WTC11 (cell line): ENCODE measurements at regions not wholly inside any gene's neighbourhood (a gene's known extent, or its start where the extent isn't known, plus 50 kb on each side); places are given as distances from the start of the nearest gene placed in this dataset.

Source experiments
- ATAC-seq: fragments of 200-7000 bp; cut with Tn5 transposase; 2 replicates; pipeline ENCODE4 v1.10.0; 2021; ENCODE audit warnings: mild to moderate bottlenecking, moderate library complexity
- CTCF ChIA-PET: fragments of 300-600 bp; sonication (Branson Sonifier 250); formaldehyde crosslinking; loops from one replicate; lab custom pipeline; 2021; ENCODE audit warnings: antibody characterized with exemption; lab: Charles Lee
- POLR2A ChIA-PET: fragments of 350-600 bp; sonication (Branson Sonifier 250); formaldehyde crosslinking; loops from one replicate; lab custom pipeline; 2021; ENCODE audit warnings: antibody characterized with exemption; lab: Charles Lee
- DNase-seq: peaks from one replicate; pipeline ENCODE4 v3.0.0; 2021; ENCODE audit warnings: low spot score
- H3K27ac Mint-ChIP-seq: 2 replicates; pipeline ENCODE4 v1.8.0; 2021; ENCODE audit warnings: mixed read lengths
- H3K27me3 Mint-ChIP-seq: 2 replicates; pipeline ENCODE4 v1.8.0; 2021; ENCODE audit warnings: low read depth, mild to moderate bottlenecking, moderate library complexity, mixed read lengths
- H3K36me3 Mint-ChIP-seq: 2 replicates; pipeline ENCODE4 v1.8.0; 2021; ENCODE audit warnings: mixed read lengths
- H3K4me1 Mint-ChIP-seq: 2 replicates; pipeline ENCODE4 v1.8.0; 2022; ENCODE audit warnings: mixed read lengths
- H3K4me3 Mint-ChIP-seq: 2 replicates; pipeline ENCODE4 v1.8.0; 2021; ENCODE audit warnings: mild to moderate bottlenecking, moderate library complexity, mixed read lengths
- H3K9me3 Mint-ChIP-seq: 2 replicates; pipeline ENCODE4 v1.8.0; 2021; ENCODE audit warnings: mixed read lengths
- ATF6 ChIP-seq: sonication (generic); formaldehyde crosslinking; IDR thresholded peaks from 2 replicates; pipeline ENCODE4 v1.8.1; 2023; ENCODE audit warnings: mild to moderate bottlenecking, missing genetic modification reagents
- CREM ChIP-seq: sonication (generic); formaldehyde crosslinking; IDR thresholded peaks from 2 replicates; pipeline ENCODE4 v1.8.1; 2022; ENCODE audit warnings: mild to moderate bottlenecking, missing genetic modification reagents, moderate library complexity
- E2F4 ChIP-seq: sonication (generic); formaldehyde crosslinking; IDR thresholded peaks from 2 replicates; pipeline ENCODE4 v1.8.1; 2022; ENCODE audit warnings: low read depth, mild to moderate bottlenecking, moderate library complexity, missing genetic modification reagents, borderline replicate concordance
- ESRRA ChIP-seq: sonication (generic); formaldehyde crosslinking; IDR thresholded peaks from 2 replicates; pipeline ENCODE4 v1.8.1; 2022; ENCODE audit warnings: mild to moderate bottlenecking, missing genetic modification reagents, borderline replicate concordance
- FOXJ3 ChIP-seq: sonication (generic); formaldehyde crosslinking; IDR thresholded peaks from 2 replicates; pipeline ENCODE4 v1.9.0; 2021; ENCODE audit warnings: missing genetic modification reagents, mild to moderate bottlenecking, borderline replicate concordance
- JUN ChIP-seq: sonication (generic); formaldehyde crosslinking; IDR thresholded peaks from 2 replicates; pipeline ENCODE4 v1.8.0; 2023; ENCODE audit warnings: mild to moderate bottlenecking, missing genetic modification reagents
- MAX ChIP-seq: sonication (generic); formaldehyde crosslinking; IDR thresholded peaks from 2 replicates; pipeline ENCODE4 v1.8.0; 2022; ENCODE audit warnings: mild to moderate bottlenecking, missing genetic modification reagents
- SMAD3 ChIP-seq: sonication (generic); formaldehyde crosslinking; IDR thresholded peaks from 2 replicates; pipeline ENCODE4 v1.8.0; 2022; ENCODE audit warnings: missing genetic modification reagents, mild to moderate bottlenecking, borderline replicate concordance
- SMAD4 ChIP-seq: sonication (generic); formaldehyde crosslinking; IDR thresholded peaks from 2 replicates; pipeline ENCODE4 v1.8.0; 2022; ENCODE audit warnings: mild to moderate bottlenecking, missing genetic modification reagents
- SOX15 ChIP-seq: fragments of 250-450 bp; sonication (Bioruptor Pico); IDR thresholded peaks from 2 replicates; pipeline ENCODE4 v1.9.0; 2021; ENCODE audit warnings: mild to moderate bottlenecking
- TCF7 ChIP-seq: sonication (generic); formaldehyde crosslinking; IDR thresholded peaks from 2 replicates; pipeline ENCODE4 v1.8.0; 2022; ENCODE audit warnings: mild to moderate bottlenecking, low read depth, missing genetic modification reagents, moderate library complexity
- USF2 ChIP-seq: sonication (generic); formaldehyde crosslinking; IDR thresholded peaks from 2 replicates; pipeline ENCODE4 v1.8.1; 2023; ENCODE audit warnings: mild to moderate bottlenecking, missing genetic modification reagents, moderate library complexity
- ZNF423 ChIP-seq: fragments of 250-450 bp; sonication (Bioruptor Pico); IDR thresholded peaks from 2 replicates; pipeline ENCODE4 v2.1.2; 2022; ENCODE audit warnings: mild to moderate bottlenecking, moderate library complexity
- TF ChIP-seq, protein P1 (sequence below): sonication (generic); formaldehyde crosslinking; IDR thresholded peaks from 2 replicates; pipeline ENCODE4 v1.8.0; 2023; ENCODE audit warnings: mild to moderate bottlenecking, missing genetic modification reagents
- TF ChIP-seq, protein P2 (sequence below): fragments of 250-450 bp; sonication (Bioruptor Pico); IDR thresholded peaks from 2 replicates; pipeline ENCODE4 v1.9.0; 2021; ENCODE audit warnings: mild to moderate bottlenecking, borderline replicate concordance
- TF ChIP-seq, protein P3 (sequence below): fragments of 250-450 bp; sonication (Bioruptor Pico); IDR thresholded peaks from 2 replicates; pipeline ENCODE4 v1.9.0; 2021; ENCODE audit warnings: mild to moderate bottlenecking
- TF ChIP-seq, protein P4 (sequence below): sonication (generic); formaldehyde crosslinking; IDR thresholded peaks from 2 replicates; pipeline ENCODE4 v1.8.0; 2022; ENCODE audit warnings: mild to moderate bottlenecking, missing genetic modification reagents

GRCh38 chr7:145005601-145006000 lies 169.7 kb upstream of the TPK1 start (continued):
- TF ChIP-seq, protein P1, sequence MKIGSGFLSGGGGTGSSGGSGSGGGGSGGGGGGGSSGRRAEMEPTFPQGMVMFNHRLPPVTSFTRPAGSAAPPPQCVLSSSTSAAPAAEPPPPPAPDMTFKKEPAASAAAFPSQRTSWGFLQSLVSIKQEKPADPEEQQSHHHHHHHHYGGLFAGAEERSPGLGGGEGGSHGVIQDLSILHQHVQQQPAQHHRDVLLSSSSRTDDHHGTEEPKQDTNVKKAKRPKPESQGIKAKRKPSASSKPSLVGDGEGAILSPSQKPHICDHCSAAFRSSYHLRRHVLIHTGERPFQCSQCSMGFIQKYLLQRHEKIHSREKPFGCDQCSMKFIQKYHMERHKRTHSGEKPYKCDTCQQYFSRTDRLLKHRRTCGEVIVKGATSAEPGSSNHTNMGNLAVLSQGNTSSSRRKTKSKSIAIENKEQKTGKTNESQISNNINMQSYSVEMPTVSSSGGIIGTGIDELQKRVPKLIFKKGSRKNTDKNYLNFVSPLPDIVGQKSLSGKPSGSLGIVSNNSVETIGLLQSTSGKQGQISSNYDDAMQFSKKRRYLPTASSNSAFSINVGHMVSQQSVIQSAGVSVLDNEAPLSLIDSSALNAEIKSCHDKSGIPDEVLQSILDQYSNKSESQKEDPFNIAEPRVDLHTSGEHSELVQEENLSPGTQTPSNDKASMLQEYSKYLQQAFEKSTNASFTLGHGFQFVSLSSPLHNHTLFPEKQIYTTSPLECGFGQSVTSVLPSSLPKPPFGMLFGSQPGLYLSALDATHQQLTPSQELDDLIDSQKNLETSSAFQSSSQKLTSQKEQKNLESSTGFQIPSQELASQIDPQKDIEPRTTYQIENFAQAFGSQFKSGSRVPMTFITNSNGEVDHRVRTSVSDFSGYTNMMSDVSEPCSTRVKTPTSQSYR, result no peak
- TF ChIP-seq JUN (no peak), ESRRA (no peak)
- TF ChIP-seq, all 79 proteins: peak for 0

DNA sequence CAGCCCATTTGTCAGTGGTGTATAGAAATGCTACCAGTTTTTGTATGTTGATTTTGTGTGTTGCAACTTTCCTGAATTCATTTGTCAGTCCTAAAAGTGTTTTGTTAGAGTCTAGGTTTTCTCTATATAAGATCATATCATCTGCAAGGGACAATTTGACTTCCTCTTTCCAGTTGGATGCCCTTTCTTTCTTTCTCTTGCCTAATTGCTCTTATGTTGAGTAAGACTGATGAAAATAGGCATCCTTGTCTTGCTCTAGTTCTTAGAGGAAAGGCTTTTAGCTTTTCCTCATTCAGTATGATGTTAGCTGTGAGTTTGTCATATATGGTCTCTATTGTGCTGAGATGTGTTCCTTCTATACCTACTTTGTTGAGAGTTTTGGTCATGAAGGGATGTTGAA lies 161.7 kb upstream of the TPK1 start:
- POLR2A ChIA-PET, result no interaction called here
- ATAC-seq, result no peak
- CTCF ChIA-PET, result no interaction called here

GRCh38 chr7:144995495-144995894 lies 159.6 kb upstream of the TPK1 start:
- Mint-ChIP-seq H3K4me3 (no peak overlapping the region), H3K27me3 (no peaks in the 10 kb centered on the region), H3K4me1 (no peaks in the 10 kb centered on the region), H3K9me3 (peaks cover 57% of the 10 kb centered on the region), H3K27ac (no peak overlapping the region), H3K36me3 (peaks cover 29% of the 10 kb centered on the region)
- DNase-seq (no peak), ATAC-seq (no peak)
- ChIA-PET POLR2A (no interaction called here), CTCF (no interaction called here)
- TF ChIP-seq MAX (CRISPR knock-in tag) (no peak), SMAD4 (no peak), TCF7 (no peak), E2F4 (CRISPR knock-in tag) (no peak), ATF6 (CRISPR knock-in tag) (no peak), SMAD3 (no peak), USF2 (CRISPR knock-in tag) (no peak), ZNF423 (no peak), CREM (CRISPR knock-in tag) (no peak), FOXJ3 (CRISPR knock-in tag) (no peak)
- TF ChIP-seq, protein P2, sequence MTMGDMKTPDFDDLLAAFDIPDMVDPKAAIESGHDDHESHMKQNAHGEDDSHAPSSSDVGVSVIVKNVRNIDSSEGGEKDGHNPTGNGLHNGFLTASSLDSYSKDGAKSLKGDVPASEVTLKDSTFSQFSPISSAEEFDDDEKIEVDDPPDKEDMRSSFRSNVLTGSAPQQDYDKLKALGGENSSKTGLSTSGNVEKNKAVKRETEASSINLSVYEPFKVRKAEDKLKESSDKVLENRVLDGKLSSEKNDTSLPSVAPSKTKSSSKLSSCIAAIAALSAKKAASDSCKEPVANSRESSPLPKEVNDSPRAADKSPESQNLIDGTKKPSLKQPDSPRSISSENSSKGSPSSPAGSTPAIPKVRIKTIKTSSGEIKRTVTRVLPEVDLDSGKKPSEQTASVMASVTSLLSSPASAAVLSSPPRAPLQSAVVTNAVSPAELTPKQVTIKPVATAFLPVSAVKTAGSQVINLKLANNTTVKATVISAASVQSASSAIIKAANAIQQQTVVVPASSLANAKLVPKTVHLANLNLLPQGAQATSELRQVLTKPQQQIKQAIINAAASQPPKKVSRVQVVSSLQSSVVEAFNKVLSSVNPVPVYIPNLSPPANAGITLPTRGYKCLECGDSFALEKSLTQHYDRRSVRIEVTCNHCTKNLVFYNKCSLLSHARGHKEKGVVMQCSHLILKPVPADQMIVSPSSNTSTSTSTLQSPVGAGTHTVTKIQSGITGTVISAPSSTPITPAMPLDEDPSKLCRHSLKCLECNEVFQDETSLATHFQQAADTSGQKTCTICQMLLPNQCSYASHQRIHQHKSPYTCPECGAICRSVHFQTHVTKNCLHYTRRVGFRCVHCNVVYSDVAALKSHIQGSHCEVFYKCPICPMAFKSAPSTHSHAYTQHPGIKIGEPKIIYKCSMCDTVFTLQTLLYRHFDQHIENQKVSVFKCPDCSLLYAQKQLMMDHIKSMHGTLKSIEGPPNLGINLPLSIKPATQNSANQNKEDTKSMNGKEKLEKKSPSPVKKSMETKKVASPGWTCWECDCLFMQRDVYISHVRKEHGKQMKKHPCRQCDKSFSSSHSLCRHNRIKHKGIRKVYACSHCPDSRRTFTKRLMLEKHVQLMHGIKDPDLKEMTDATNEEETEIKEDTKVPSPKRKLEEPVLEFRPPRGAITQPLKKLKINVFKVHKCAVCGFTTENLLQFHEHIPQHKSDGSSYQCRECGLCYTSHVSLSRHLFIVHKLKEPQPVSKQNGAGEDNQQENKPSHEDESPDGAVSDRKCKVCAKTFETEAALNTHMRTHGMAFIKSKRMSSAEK (CRISPR knock-in tag), result no peak
- TF ChIP-seq, protein P3, sequence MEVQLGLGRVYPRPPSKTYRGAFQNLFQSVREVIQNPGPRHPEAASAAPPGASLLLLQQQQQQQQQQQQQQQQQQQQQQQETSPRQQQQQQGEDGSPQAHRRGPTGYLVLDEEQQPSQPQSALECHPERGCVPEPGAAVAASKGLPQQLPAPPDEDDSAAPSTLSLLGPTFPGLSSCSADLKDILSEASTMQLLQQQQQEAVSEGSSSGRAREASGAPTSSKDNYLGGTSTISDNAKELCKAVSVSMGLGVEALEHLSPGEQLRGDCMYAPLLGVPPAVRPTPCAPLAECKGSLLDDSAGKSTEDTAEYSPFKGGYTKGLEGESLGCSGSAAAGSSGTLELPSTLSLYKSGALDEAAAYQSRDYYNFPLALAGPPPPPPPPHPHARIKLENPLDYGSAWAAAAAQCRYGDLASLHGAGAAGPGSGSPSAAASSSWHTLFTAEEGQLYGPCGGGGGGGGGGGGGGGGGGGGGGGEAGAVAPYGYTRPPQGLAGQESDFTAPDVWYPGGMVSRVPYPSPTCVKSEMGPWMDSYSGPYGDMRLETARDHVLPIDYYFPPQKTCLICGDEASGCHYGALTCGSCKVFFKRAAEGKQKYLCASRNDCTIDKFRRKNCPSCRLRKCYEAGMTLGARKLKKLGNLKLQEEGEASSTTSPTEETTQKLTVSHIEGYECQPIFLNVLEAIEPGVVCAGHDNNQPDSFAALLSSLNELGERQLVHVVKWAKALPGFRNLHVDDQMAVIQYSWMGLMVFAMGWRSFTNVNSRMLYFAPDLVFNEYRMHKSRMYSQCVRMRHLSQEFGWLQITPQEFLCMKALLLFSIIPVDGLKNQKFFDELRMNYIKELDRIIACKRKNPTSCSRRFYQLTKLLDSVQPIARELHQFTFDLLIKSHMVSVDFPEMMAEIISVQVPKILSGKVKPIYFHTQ (CRISPR knock-in tag), result no peak
- TF ChIP-seq, protein P4, sequence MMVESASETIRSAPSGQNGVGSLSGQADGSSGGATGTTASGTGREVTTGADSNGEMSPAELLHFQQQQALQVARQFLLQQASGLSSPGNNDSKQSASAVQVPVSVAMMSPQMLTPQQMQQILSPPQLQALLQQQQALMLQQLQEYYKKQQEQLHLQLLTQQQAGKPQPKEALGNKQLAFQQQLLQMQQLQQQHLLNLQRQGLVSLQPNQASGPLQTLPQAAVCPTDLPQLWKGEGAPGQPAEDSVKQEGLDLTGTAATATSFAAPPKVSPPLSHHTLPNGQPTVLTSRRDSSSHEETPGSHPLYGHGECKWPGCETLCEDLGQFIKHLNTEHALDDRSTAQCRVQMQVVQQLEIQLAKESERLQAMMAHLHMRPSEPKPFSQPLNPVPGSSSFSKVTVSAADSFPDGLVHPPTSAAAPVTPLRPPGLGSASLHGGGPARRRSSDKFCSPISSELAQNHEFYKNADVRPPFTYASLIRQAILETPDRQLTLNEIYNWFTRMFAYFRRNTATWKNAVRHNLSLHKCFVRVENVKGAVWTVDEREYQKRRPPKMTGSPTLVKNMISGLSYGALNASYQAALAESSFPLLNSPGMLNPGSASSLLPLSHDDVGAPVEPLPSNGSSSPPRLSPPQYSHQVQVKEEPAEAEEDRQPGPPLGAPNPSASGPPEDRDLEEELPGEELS (CRISPR knock-in tag), result no peak

More for the DNA sequence above, 161.7 kb upstream of the TPK1 start:
- H3K27ac Mint-ChIP-seq, result no peak overlapping the region
- TF ChIP-seq SOX15 (CRISPR knock-in tag), result no peak
- TF ChIP-seq, all 79 proteins: peak for 0
- peaks cover 70% of the 10 kb centered on the region for H3K9me3 Mint-ChIP-seq
- no peak overlapping the region for H3K4me3 Mint-ChIP-seq
- no peaks in the 10 kb centered on the region for H3K27me3 Mint-ChIP-seq
- DNase-seq, result no peak
- peaks cover 32% of the 10 kb centered on the region for H3K36me3 Mint-ChIP-seq
- no peaks in the 10 kb centered on the region for H3K4me1 Mint-ChIP-seq
